Right lung (tissue), 2 donors: ENCODE measurements at regions not wholly inside any gene's neighbourhood (a gene's known extent, or its start where the extent isn't known, plus 50 kb on each side); places are given as distances from the start of the nearest gene placed in this dataset.

ENCODE experiments used
- DNase-seq, 2 donors: peaks; one replicate each; pipeline ENCODE4 v3.0.0-alpha.2; 2013

DNA sequence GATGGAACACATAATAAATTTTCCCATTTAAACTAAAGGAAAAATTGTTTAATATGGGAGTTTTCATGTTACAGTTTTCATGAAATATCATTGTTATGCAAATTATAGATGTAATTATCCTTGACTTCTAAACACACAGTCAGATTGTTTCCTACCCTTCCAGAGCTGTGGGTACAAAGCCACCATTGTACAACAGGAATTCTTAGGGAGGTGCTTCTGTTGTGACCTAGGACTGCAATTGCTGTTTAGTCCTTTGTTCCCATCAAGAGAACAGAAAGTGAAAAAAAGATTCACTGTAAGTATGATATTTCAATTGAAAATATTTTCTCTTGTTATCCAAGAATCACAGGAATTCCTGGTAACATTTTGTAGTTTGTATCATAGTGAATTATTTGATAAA is 455.3 kb upstream of the NAALADL2 start:
- no peak for DNase-seq

DNA sequence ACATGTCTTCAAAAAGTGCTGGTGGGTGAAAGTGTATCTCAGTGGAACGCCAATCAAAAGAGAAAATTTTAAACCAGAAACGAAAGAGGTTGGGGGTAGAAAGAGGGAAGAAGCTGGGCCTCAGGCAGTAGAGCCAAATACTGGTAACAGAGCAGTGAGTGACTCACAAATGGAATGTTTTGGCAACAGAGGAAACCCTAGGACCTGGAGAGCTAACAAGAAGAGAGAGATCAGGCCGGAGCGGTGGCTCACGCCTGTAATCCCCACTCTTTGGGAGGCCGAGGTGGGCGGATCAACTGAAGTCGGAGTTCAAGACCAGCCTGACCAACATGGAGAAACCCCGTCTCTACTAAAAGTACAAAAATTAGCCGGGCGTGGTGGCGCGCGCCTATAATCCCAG is 450.8 kb upstream of the NAALADL2 start:
- no peak for DNase-seq

DNA sequence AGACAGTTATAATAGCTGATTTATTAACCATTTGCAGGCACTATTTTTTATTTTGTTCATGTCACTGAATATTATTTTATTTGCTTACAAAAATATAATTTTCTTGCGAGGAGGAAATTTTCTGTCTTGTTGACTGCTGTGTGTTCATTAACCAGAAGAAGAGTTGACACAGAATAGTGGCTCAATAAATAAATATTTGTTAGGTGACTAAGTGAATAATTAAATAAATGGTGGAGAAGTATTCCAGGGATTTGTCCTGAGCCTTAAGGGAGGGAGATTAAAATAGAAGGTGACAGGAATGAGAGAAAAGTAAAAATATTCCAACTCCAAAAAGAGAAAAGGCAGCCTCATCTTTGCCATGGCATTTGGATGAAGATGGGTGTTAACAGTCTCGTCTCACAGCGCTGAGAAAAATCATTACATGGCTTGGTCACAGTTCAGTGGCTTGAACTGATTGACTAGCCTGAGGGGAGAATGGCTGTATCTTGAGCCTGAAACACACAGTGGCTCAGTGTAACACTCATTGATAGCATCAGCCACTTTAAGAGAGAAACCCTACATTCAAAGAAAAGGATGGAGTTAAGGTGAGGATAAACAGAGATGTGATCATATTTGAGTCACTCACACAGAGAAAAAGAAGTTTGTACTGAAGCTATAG is 449.9 kb upstream of the NAALADL2 start:
- DNase-seq = no peak

DNA sequence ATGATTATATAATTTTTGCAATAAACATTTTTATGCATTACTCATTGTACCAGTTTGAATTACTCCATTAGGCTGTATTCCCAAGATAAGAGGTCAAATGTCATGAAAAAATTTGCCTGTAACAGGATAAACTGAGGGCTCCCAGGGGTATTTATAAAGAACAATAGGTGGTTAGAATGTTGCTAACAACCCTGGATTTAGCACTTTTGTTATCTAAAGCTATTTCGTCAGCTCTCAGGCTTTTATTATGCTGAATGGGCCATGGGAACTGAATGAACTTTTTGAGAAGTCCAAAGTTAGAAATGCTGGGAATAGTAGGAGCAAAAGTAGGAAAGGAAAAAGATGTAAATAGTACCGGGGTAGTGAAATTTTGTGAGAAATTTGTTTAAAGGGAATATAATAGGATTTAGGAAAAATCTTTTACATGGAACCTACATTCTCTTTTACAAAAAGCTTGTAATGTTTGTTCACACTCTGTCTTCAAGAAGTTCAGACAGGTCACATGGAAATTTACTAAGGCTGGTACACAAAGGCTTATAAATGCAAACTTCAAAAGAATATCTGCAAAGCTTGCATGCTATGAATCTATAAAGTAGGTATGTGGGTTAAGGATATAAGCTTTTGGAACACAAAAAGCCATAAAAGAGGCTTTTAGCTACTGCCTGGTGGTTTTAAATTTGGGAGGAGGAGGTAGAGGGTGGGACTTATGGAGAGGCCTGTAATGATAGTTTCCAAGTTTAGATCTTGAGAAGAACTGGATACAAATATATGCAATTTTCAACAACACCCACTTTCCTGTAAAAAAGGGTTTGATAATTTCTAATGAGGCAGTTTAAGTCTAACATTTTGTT is 445.8 kb upstream of the NAALADL2 start:
- DNase-seq = no peak

DNA sequence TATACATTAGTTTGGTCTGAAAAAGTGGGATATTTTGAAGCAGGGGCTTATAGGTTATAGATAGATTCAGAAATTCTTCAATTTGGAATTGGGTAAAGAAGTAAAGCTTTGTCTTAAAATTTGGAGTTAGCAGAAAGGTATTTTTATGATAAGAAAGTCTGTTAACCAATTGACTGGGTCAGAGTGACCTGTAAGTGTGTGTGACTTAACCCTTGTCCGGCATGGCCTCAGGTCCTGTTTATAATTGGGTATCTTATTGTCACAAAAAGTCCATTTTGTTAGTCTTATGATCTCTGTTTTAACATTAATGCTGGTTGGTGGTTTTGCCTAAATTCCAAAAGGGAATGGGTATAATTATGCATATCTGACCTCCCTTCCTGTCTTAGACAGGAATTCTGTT is 444.2 kb upstream of the NAALADL2 start:
- DNase-seq = no peak

DNA sequence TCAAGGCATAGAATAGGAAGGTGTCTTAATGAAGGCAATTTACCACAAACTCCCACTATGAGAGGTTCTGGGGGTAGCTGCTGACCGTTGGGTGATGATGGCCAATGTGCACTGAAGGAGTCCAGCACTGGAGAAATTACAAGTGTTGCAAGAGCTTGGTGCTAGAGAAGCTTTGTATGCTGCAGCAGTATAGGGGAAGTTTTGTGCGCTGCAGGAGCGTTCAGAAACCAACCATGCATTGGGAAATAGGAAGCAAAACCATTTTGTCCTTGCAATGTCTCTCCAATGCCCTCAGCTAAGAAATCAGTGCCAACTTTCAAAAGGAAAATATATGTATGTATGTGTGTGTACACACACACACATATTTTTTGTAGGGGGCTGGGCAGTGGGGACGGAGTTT is 441.6 kb upstream of the NAALADL2 start:
- no peak for DNase-seq

DNA sequence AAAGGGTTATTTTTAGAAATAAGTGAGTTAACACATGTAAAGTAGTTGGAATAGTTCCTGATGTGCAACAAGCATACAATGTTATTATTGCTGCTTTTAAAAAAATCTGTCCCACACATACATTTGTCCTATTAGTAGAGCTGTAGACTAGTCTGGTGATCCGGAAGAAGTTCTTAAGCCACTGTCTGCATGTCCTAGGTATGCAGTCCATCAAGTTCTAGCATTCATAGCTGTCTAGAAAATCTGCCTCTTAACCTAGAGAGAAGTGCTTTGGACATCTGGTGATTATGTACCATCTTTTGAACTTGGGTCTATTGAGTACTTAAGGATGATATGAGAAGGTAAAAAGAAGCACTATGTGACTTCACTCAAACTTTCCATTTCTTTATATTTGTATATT is 439.9 kb upstream of the NAALADL2 start:
- DNase-seq = no peak

DNA sequence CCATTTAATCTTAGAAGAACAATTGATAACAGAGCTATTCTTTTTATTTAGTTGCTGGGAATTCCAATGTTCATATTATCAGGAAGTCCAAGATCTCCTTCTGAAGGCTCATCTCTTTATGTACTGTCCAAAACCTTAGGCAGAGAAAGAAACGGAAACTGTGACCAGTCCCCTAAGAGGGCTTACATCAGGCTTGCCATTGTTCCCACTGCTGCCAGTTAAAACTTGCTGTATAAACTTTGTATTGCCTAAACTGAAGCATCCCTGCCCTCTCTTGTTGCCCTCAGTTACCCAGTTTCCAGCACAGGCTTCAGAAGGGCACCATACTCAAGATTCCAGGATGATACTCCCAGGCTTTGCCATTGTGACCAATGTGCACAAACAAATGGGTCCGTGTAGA is 435.2 kb upstream of the NAALADL2 start:
- DNase-seq = no peak

DNA sequence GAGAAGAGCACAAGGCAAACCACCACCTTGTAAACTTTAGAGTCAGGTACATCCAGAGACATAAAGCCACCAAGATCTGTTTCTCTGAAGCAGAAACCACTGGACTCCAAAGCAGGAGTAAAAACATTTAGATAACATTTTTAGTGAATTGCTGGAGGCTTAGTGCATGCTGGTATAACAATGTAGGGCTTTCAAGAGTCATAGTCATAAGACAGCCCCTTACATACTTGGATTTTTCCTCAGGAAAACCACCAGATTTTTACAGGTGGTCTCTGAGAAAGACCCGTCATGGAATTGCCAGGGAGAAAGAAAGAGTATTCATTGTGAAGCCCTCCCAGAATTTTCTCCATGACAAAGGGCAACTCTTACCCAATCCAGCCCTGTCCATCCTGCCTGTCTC is 434.5 kb upstream of the NAALADL2 start:
- DNase-seq = no peak

DNA sequence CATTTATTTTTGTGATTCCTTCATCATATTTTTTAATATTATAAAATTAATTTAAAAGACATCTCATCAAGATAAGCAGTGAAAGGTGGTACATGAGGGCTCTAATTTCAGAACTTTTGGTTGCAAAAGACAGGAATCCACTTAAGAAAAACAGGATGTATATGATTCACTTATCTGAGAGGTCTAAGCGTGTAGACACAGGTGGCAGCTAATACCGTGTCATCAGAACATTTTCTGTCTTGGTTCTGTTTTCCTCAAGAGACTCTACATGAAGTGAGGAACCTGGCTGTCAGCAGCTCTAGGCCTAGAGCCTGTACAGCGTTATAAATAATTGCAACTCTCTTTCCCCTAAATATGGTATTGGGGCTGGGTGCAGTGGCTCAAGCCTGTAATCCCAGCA is 433.7 kb upstream of the NAALADL2 start:
- DNase-seq = no peak

DNA sequence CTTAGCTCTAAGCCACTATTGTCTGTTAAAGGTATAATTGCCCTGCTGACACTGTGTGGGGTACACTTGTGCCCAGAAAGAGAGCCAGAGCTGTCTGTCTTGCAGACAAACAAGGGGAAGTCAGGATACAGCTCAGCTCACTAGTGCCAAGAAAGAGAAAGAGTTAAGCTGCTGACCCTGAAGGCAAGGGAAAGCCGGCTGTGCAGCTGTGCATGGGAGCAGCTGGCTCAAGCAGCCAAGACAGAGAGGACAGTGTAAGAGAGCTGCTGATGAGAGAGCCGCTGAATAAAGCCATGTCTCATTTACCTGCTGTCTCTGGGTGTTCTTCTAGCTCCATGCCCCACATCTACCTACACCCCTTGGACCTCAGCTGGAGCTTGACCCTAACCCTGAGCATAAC is 428.1 kb upstream of the NAALADL2 start:
- no peak for DNase-seq

DNA sequence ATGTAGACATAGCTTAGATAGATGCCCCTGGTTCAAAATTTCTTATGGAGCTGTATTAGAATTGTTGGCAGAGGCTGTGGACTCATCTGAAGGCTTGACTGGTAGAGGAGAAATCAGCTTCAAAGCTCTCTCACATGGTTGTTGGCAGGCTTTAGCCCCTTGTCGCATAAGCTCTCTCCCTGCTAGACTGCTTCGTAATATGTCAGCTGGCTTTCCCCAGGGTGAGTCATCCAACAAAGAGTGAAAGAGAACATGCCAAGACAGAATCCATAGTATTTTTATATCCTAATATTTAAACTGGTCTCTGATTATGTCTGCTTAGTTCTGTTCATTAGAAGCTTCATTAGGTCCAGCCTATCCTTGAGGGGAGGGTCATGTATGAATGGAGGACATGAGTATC is 427.4 kb upstream of the NAALADL2 start:
- no peak for DNase-seq

DNA sequence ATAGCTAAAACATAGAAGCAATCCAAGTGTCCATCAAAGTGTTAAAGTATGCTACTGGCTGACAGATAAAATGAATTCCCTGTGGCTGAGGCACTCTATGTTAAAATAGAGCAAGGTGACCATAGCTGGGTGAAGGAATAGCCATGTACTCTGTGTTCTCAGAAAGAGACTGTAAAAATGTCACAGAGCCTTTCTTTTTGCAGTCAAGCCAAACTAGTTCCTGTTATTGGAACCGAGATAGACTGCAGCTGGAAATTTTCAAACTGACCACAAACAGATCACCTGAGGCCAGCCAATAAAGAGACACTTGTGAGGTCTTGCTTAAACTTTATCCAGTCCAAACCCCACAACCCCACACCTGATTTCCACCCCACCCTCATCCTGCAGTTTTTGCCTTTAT is 422.8 kb upstream of the NAALADL2 start:
- DNase-seq = no peak

DNA sequence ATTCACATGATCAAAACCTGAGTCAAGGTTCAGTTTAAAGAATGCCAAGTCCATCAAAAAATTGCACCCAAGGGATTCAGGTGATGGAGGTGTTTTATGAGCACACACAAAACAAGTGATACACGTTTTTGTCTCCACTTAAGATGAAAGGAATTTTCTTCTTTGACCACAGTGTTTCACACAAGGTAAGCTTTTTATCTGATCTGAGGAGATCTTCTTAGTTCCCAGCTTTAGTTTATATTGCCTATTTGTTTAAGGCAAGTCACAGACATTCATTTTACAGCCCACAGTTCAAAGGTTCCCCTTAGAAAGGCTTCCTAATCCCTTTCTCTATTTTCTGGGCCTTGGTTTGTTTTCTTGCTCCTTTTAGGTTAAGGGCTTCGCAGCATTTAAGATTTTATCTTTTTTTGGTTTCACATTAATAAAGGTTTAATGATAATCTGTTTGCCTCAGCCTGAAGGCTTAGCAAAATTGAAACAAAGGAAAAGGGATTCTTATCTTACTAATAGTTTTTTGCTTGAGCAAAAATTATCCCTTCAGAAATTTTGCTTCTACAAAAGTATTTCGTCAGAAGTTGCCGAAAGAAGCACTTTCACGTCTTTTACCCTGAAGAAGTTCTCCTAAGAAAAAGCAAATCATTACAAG is 420.5 kb upstream of the NAALADL2 start:
- DNase-seq = peak; percentile 14 to 19

DNA sequence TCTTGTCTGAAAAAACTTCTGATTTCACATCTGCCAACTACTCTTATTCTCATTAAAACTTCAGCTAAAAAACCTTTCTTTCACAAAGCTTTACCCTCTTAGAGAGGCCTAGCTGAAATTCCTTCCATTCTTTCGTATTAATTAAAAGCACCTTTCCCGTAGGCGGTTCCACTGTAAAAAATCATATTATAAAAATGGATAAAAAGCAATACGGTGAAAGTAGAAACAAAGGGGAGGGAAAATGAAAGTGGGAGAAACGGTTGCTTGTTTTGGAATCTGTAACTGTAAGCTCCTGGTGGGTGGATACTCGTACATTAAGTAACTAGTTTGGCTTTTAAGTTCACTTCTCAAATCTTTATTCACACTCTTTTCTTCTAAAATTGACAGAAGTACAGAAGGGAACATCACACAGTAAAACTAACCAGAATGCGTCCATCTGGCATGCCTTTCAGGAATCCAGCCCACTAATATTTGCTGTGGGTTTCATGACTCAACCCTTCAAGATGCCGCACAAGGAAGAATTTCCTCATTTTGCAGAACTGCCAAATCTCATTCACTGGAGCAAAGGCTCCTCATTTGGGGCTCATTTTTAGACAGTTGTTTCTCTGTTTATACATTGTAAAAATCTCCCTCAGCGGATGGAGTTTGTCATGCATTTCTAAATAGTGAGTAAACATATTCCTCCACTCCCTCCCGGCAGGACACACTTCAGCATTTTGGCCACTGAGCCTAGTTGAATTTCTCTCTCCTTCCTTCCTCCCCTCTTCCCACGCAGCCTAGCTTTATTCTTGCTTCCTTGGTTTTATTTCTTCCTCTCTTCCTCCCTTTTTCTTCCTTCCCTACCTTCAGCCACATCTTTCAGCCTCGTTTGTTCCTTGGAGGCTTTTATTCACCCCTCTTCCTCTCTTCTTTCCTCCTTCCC is 419.5 kb upstream of the NAALADL2 start:
- peak; percentile 78 to 85 for DNase-seq

DNA sequence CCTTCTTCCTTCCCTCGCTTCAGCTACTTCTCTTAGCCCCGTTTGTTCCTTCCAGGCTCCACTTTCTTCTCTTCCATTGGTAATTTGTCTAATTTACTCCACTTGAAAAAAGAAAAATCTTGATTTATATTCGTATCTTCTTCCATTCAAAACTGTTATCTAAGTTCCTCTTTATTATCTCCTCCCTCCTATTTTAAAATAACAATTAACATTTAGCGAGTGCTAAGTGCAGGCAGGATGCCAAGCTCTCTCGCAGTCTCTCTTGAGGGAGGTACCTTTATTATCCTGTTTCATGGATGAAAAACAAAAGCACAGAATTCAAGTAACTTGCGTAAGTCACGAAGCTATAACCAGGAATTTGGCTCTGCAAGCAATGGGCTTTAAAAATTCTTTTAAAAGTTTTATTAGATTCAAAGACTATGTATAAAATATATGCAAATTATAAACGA is 418.9 kb upstream of the NAALADL2 start:
- no peak for DNase-seq

DNA sequence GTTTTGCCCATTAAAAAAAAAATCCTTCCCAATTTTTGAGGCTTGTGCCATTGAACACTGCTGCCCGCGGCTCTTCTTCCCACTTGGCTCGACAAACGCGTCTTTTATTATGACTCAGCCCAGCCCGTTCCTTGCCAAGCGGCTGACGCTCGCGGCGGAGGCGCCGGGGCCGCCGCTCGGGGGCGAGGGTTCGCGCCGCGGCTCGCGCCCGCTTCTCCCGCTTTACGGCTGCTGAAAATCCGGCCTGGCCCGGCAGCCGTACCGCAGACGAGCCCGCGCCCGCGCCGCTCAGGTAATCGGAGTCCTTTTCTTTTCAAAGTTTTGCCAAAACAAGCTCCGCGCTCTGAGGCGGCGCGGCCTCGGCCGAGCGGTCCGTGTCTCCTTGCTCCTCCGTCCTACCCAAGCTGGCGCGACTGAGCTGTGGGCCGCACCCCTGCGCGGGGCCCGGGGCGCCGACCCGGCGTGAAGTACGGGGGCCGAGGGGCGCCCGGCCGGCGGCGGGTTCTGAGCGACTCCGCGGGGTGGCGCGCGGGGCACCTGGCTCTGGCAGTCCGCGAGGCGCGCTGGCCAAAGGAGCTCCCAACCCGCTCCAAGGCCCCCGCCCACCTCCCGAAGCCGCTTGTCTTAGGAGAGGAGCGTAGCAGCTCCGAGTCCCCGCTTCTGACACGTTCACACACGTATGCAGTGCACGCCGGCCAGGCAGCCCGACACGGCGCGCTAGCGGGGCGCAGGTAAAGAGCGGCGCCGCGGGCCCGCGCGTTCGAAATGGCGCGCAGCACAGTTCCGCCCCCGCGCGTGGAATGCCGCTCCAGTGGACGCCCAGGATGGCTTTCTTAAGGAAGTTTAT is 418.2 kb upstream of the NAALADL2 start:
- peak; percentile 90 to 91 for DNase-seq

DNA sequence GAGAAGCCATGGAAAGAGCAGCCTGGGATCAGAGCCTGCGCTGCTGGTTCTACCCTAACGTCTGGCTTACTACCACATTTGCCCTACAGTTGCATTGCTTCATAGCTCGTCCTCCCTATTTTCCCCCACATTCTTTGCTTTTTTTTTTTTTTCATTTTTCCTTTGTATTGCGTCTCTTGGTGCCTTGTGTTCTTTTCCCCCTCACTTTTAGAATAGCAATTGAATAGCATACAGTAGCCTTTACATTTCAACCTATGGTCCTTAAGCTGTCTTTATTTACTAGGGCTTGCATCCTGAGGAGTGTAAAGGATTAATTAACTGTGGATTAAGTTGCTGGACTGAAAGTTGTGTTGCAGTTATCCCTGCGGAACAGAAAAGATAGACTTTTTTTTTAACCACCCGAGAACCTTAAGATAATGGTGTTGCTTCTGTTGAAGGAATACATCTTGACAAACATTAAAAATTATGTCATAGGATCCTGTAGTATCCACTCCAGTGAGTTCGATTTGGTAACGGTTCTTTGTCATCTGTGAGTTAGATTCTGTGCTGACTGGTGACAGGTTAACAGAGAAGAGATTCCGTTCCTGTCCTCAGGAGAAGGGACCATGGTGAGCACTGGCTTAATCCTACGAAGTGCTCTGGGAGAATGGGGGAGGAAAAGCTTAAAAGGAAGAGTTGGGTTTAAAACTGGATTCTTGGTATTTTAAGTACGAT is 417.4 kb upstream of the NAALADL2 start:
- DNase-seq = peak; percentile 51 to 52

DNA sequence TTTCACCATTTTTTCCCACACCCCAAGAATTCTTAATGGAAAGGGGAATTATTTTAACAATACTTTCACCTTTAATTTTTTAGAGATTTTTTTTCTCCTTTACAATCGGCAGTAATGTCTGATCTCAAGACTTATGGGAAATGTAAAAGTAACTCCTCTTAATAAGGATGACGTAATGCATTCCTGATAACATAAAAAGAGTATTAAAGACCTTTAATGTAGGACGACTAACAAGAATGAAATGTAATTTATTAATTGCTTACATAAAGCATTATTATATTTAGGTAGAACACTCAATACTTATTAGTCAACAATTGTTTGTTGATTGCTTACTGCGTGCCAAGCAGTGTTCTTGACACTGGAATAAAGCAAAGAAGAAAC is 416.8 kb upstream of the NAALADL2 start:
- no peak for DNase-seq

DNA sequence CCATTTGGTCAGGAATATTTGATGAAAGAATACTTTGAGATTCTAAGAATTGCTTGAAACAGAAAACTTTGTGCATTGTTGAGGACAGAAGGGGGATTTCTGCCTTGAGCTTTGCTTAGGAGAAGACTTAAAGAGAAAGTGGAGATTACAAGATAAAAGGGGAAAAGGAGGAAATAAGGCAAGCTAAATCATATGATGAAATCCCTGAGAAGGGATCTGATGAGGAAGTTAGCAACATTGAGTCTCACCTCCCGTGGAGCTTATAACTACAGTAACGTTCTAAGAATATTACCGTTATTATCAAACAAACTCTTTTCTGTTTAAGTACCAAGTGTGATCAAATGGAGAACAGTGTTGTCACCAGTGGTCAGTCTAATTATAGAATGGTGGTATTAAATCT is 414.7 kb upstream of the NAALADL2 start:
- no peak for DNase-seq
